ENCODE measurements at regions not wholly inside any gene's neighbourhood (a gene's known extent, or its start where the extent isn't known, plus 50 kb on each side); places are given as distances from the start of the nearest gene placed in this dataset.

DNA sequence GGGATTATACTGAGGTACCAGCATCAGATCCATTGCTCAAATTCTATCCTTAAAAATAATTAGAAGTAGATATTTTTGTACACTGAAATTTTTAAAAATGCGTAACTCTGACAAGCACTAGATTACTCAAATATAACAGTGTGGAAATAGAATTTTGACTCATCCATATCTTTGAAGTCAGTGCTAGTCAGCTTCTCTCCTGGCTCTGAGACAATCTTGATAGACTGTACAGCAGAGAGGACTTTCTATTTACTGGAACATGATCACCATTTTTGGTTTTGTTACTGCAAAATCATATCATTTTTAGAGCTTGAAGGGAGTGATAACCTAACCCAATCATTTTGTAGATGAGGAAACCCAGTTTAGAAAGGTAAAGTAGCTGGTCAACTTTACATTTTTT lies 195.0 kb downstream of the MTERF1 start:
- no peak overlapping the region for H3K27ac ChIP-seq

DNA sequence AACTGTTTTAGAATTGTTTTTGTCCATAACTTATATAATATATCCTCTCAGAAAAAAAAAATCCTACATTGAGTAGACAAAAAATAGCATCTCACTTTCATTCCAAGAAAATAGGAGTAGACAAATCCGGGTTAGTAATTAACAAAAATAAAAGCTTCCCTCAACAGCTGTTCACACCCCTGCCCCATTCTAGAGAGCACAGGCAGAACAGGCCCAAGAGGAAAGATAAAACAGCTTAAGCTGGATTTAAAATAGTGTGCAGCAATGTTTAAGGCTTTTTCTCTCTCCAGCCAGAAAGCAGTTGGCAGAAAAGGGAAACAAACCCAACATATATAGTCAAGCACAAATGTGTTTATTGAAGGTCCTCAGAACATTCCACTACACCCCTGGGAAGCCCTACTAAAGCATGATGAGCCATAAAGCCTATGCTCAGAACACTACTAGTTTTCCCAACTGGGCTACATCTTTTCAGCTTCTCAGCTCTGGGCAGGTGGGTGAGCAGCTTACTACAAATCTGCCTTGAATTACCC lies 189.9 kb downstream of the MTERF1 start:
- Histone ChIP-seq H3K36me3 (no peaks in the 10 kb centered on the region), H3K9ac (no peak overlapping the region), H3K4me2 (no peak overlapping the region), H3K9me3 (0 out of 2 replicates have a peak, but pooled peaks cover 8% of the 10 kb centered on the region), H4K20me1 (no peaks in the 10 kb centered on the region), H3K4me3 (no peak overlapping the region), H3K27ac (no peak overlapping the region), H3K4me1 (no peaks in the 10 kb centered on the region), H3K27me3 (no peaks in the 10 kb centered on the region)
- TF ChIP-seq Cebpa-rat (IDR thresholded peaks at IDR 0.05) = no peak

More for the DNA sequence above, 195.0 kb downstream of the MTERF1 start:
- no peak for TF ChIP-seq Cebpa-rat (IDR thresholded peaks at IDR 0.05)
- Histone ChIP-seq H3K36me3 (peaks cover 8% of the 10 kb centered on the region; the same call in 1 of the 2 replicates), H3K27me3 (no peaks in the 10 kb centered on the region), H3K4me2 (no peak overlapping the region), H3K9ac (no peak overlapping the region), H3K4me1 (peaks cover 24% of the 10 kb centered on the region), H3K4me3 (no peak overlapping the region), H3K9me3 (peaks cover 32% of the 10 kb centered on the region), H4K20me1 (no peaks in the 10 kb centered on the region)

DNA sequence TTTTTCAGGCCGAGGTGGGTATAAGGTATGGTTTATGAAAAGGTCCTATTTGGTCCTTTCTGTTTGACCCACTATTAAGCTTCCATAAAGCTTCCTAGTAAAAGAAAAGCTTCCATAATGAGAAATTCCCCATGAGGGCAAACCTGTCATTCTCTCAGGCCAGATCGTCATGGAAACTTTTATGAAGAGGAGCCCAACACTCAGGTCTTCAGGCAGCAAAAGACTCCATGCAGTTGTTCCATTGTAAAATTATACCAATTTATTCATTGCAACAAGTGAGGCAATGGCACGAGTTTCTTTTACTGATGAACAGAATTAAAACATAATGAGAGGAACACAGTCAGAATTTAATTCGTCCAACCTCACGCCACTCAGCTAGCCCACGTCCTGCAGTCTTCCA lies 188.6 kb downstream of the MTERF1 start:
- TF ChIP-seq Cebpa-rat (IDR thresholded peaks at IDR 0.05) = no peak
- H3K9me3 ChIP-seq = 0 out of 2 replicates have a peak, but pooled peaks cover 8% of the 10 kb centered on the region
- no peaks in the 10 kb centered on the region for H3K36me3 ChIP-seq
- H3K4me1 ChIP-seq = no peaks in the 10 kb centered on the region
- H3K4me3 ChIP-seq = no peak overlapping the region
- no peaks in the 10 kb centered on the region for H3K27me3 ChIP-seq
- no peak overlapping the region for H3K4me2 ChIP-seq
- no peak overlapping the region for H3K9ac ChIP-seq
- H3K27ac ChIP-seq = no peak overlapping the region
- H4K20me1 ChIP-seq = no peaks in the 10 kb centered on the region

DNA sequence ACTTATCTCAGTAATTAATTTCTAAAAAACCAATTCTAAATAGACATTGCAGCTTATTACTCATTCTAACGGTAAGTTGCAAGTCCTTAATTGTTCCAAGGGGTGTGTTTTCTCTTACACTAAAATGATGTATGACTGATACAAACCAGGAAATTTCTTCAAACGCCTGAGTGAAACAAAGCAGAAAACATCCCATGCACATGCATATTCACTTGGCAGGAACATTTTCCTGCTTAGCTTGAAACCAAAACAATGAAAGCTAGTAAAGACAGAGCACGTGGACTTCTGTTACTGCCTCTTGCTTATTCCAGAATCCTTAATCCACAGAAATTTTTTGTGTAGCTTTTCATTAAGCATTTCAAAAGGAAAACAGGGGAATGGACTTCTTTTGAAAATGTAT lies 187.7 kb downstream of the MTERF1 start:
- H3K4me2 ChIP-seq = no peak overlapping the region
- TF ChIP-seq Cebpa-rat (IDR thresholded peaks at IDR 0.05) = no peak
- H3K4me3 ChIP-seq = no peak overlapping the region
- no peaks in the 10 kb centered on the region for H3K4me1 ChIP-seq
- no peak overlapping the region for H3K9ac ChIP-seq
- H3K27ac ChIP-seq = no peak overlapping the region
- H4K20me1 ChIP-seq = no peaks in the 10 kb centered on the region
- H3K9me3 ChIP-seq = 0 out of 2 replicates have a peak, but pooled peaks cover under 1% of the 10 kb centered on the region
- H3K36me3 ChIP-seq = no peaks in the 10 kb centered on the region
- H3K27me3 ChIP-seq = no peaks in the 10 kb centered on the region

DNA sequence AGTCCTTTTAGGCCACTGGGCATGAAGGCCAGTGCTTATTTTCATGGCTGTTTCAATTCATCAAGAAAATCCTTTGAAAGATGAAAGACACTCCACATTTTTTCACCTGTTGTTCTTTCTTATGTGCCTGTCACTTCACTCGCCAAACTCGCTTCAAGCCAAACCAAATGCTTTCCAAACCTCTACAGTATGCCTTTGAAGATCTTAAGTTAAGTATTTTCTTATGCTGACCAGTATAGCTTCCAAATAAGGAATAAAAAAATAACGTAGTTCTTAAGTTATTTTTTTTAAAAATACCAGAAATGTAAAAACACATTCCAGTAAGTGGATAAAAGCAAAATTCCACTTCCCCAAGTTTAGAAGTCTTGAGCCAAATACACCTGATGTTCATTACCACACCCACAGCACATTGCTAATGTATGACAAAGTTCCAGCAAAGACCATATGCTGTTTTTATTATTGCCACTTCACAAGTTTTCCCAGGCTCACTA lies 186.1 kb downstream of the MTERF1 start:
- Histone ChIP-seq H3K27me3 (no peaks in the 10 kb centered on the region), H3K4me2 (no peak overlapping the region), H3K9me3 (peaks cover 12% of the 10 kb centered on the region), H3K4me3 (no peak overlapping the region), H3K36me3 (no peaks in the 10 kb centered on the region), H3K9ac (no peak overlapping the region), H4K20me1 (no peaks in the 10 kb centered on the region), H3K4me1 (no peaks in the 10 kb centered on the region), H3K27ac (no peak overlapping the region)
- TF ChIP-seq Cebpa-rat (IDR thresholded peaks at IDR 0.05) = no peak

DNA sequence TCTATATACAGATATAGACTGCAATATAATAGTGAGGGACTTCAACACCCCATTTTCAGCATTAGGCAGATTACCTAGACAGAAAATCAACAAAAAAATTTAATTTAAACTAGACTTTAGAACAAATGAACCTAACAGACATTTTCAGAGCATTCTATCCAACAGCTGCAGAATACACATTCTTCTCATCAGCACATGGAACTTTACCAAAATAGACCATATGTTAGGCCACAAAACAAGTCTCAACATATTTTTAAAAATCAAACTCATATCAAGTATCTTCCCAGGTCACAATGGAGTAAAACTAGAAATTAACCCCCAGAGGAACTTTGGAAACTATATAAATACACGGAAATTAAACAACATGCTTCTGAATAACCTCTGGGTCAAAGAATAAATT lies 169.6 kb downstream of the MTERF1 start:
- Histone ChIP-seq H4K20me1 (no peaks in the 10 kb centered on the region), H3K9me3 (peaks cover 14% of the 10 kb centered on the region), H3K9ac (no peak overlapping the region), H3K4me3 (no peak overlapping the region), H3K4me1 (no peaks in the 10 kb centered on the region), H3K4me2 (no peak overlapping the region), H3K27ac (no peak overlapping the region), H3K27me3 (no peaks in the 10 kb centered on the region), H3K36me3 (no peaks in the 10 kb centered on the region)
- TF ChIP-seq Cebpa-rat (IDR thresholded peaks at IDR 0.05) = no peak

DNA sequence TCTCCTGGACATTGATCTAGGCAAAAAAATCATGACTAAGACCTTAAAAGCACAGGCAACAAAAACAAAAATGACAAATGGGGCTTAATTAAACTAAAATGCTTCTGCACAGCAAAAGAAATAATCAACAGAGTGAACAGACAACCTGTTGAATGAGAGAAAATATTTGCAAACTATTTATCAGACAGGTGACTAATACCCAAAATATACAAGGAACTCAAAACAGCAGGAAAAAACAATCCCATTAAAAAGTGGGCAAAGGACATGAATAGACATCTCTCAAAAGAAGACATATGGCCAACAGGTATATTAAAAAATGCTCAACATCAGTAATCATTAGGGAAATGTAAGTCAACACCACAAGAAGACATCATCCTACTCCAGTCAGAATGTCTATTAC lies 166.8 kb downstream of the MTERF1 start:
- Histone ChIP-seq H3K27ac (no peak overlapping the region), H3K4me1 (no peaks in the 10 kb centered on the region), H3K4me2 (no peak overlapping the region), H3K4me3 (no peak overlapping the region), H3K27me3 (no peaks in the 10 kb centered on the region), H3K9me3 (peaks cover 5% of the 10 kb centered on the region; the same call in 1 of the 2 replicates), H3K9ac (no peak overlapping the region), H4K20me1 (no peaks in the 10 kb centered on the region), H3K36me3 (no peaks in the 10 kb centered on the region)
- no peak for TF ChIP-seq Cebpa-rat (IDR thresholded peaks at IDR 0.05)

DNA sequence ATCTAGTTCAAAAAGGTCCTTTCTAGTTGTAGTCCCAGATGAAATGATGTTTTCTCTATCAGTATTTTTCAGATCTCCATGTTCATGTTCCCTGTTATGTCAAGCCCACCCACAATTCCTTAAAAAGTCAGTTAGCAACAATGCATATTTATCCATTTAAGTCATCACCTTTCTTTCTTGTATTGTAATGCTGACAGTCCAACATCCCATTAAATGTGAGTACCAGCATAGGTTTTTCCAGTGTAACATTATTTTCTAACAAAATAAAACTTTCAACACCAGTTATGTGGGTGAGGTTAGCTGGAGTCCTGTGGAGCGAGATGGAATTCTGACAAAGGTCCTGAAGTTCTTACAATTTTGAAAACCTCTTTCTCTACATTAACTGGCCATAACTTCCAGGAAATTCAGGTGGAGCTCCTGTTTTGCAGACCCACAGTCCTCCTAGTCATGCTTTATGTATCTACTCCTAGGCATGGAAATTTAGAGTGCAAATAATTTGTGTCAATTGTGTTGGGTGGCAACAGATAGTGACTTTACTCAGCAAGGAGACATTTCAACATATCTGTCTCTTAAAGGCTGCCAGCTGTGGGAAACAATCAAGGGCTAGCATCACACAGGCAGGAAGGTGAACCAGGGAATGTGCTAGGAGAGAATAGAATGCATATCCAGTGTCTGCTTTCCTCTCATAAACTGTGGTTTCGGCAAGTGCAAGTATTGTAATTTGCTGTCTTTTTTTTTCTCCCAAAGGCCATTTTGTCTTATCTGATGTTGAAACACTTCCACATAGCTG lies 162.6 kb downstream of the MTERF1 start:
- Histone ChIP-seq H3K9ac (no peak overlapping the region), H3K36me3 (no peaks in the 10 kb centered on the region), H3K27me3 (no peaks in the 10 kb centered on the region), H3K4me1 (no peaks in the 10 kb centered on the region), H3K4me3 (no peak overlapping the region), H3K9me3 (no peaks in the 10 kb centered on the region), H3K4me2 (no peak overlapping the region), H3K27ac (no peak overlapping the region), H4K20me1 (no peaks in the 10 kb centered on the region)
- no peak for TF ChIP-seq Cebpa-rat (IDR thresholded peaks at IDR 0.05)

DNA sequence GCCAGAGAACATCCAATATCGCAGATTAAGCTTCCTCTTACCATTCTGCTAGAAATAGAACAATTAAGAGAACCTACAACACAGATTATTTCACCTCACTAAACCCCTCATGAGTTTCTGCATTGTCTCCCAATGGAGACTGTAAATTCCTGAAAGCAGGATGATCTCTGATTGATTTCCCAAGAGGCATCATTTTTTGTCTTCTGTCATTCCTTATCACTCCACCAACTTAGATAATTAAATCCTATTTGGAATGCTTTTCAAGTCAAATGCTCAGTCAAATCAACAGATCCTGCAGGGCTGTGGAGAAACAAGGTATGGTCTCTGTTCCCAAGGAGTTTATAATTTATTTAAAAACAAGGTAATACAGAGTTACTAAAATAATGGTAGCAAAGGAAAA lies 161.5 kb downstream of the MTERF1 start:
- Histone ChIP-seq H3K27ac (no peak overlapping the region), H3K4me3 (no peak overlapping the region), H3K4me1 (no peaks in the 10 kb centered on the region)

DNA sequence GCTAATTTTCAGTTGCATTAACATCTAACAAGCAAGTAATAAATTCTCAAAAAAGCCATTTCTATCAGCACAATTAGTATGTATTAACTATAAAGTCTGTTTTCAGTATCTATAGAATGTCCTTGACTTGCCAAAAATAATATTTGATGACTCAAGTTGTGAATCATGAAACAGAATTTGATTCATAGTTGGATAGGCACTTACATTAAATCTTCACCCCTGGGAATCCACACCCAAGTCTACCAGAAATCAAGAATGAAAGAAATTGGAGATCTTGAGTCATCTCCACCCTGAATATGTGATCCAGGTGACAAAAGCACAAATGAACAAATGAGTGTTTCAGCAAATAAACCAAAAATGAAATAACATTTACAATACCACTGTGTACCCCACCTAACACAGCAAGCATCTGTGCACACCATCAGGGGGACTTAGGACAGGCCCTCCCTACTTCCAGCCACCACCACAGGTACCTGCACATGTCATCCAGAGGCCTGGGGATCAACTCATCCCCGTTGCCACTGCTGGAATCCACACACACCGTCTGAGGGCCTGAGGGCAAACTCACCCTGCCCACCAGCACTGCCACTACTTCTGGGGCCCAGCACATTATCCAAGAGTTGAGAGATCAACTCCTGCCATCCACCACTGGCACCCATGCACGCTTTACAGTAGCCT lies 160.1 kb downstream of the MTERF1 start:
- no peak for TF ChIP-seq Cebpa-rat (IDR thresholded peaks at IDR 0.05)
- H3K4me3 ChIP-seq = no peak overlapping the region
- H3K27me3 ChIP-seq = no peaks in the 10 kb centered on the region
- H3K27ac ChIP-seq = no peak overlapping the region
- no peaks in the 10 kb centered on the region for H4K20me1 ChIP-seq
- no peaks in the 10 kb centered on the region for H3K4me1 ChIP-seq
- no peak overlapping the region for H3K9ac ChIP-seq
- no peaks in the 10 kb centered on the region for H3K9me3 ChIP-seq
- H3K36me3 ChIP-seq = no peaks in the 10 kb centered on the region
- no peak overlapping the region for H3K4me2 ChIP-seq

More for the DNA sequence above, 161.5 kb downstream of the MTERF1 start:
- Histone ChIP-seq H3K4me2 (no peak overlapping the region), H3K9me3 (no peaks in the 10 kb centered on the region), H3K36me3 (no peaks in the 10 kb centered on the region), H3K27me3 (no peaks in the 10 kb centered on the region), H3K9ac (no peak overlapping the region), H4K20me1 (no peaks in the 10 kb centered on the region)
- no peak for TF ChIP-seq Cebpa-rat (IDR thresholded peaks at IDR 0.05)

Measured in BLaER1 (cell line).